Daoy (cell line): ENCODE measurements at regions not wholly inside any gene's neighbourhood (a gene's known extent, or its start where the extent isn't known, plus 50 kb on each side); places are given as distances from the start of the nearest gene placed in this dataset.

Experiments
- DNase-seq: peaks from one replicate; pipeline ENCODE4 v3.0.0-alpha.2; 2015; ENCODE audit warnings: low read depth

DNA sequence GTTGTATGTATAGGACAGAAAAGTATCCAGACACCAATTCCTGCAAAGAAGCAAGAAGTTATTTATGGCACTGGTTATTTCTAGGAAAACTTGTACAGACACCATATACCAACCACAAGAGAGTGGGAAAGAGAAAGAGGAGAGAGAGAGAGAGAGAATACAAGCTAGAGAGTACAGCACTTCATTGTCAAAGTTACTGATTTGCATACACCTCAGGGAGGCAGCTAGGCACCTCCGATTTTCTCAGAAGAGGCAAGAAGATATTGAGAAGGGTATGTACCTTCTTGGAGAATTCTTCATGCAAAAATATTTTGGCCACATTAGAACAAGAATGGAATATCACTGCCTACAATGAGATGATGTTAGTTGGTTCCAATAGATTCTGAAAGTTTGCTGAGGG lies 333.9 kb upstream of the PIK3C3 start:
- no peak for DNase-seq

DNA sequence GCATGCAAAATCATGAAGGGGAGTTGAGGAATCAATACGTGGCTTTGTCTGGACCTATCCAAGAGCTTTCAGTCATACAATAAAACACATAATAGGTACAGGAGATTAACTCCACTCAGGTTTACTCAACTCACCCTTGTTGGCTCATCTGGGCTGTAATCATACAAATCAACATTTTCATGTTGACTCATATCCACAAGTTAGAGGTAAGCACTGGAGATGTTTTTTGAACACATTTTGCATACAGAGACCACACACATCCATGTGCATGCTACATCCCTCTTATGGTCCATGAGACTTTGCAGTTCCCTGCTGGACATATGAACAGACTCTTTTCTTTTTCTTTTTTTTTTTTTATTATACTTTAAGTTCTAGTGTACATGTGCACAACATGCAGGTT lies 336.9 kb upstream of the PIK3C3 start:
- DNase-seq, result no peak

DNA sequence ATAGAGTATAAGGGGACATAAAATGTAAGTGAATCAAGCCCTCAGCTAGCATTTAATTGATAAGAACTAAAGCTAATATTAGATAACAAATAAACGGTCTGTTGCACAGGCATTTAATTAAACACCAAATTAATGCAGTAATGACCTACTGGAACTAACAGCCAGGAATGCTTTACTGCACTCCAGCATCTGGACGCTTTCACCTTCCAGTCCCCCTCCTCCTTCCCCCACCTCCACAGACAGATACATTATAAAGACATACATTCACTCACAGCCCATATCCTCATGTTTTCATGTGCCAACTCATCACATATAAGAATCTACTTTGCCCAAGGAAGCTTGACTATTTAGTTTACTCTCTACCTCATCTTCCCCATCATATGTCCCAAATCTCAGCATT lies 337.4 kb upstream of the PIK3C3 start:
- DNase-seq, result no peak

DNA sequence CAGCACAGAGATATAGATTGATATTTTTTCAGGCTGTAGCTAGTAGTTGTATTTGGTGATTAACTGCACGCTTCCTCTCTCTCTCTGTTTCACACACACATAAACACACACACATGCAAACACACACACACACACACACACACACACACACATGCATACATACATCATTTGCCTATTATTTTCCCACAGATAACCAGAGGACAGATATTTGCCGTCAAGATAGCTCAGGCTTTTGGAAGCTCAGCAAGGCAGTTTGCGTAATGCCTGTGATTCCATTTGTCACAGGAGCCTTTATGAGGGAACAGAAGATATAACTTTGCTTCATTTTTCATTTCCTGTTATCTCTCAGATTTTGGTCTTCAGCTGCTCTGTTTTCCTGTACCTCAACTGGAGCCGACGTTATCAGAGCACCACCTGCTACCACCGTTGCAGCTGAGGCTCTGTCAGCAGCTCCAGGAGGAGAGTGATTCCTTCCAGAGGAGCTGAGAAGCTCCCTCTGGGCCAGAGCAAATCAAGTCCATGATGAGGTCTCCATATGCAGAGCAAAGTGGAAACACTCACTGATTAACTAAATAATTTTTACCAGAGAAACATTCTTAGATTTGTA lies 341.9 kb upstream of the PIK3C3 start:
- DNase-seq, result no peak

DNA sequence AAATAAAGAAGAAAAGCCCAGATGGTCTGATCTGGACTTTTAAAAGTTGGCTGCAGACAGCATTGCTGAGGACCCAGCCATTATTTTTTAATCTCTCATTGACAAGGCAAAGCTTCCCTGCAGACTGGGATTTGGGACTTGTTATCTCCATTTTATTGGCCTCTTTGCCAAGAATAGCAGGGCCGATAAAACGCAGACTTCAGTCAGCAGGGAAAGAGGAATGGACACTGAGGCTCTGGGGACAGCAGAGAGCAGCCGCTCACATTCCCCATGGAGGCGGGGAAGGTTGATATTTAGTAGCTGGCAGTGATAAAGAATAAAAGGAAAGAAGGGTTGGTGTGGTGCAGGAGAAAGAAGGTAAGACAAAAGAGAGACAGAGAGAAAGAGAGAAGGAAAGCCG lies 350.1 kb upstream of the PIK3C3 start:
- no peak for DNase-seq

DNA sequence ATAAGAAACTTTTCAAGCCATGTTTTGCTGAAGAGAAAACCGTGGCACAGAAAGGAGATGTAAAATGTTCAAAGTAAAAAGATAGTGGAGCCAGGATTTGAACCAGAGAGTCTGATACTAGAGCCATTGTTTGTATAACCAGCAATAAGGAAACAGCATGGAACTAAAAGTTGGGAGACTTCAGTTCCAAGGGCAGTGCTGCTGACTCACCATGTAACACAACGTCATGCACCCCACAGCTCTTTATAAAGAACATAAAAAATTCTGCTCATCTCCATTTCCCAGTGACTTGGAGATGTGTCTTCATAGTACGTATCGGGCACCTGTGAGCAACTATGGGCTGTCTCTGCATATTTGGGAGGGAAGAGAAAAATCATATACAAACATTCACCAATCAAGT lies 353.0 kb upstream of the PIK3C3 start:
- DNase-seq, result no peak

DNA sequence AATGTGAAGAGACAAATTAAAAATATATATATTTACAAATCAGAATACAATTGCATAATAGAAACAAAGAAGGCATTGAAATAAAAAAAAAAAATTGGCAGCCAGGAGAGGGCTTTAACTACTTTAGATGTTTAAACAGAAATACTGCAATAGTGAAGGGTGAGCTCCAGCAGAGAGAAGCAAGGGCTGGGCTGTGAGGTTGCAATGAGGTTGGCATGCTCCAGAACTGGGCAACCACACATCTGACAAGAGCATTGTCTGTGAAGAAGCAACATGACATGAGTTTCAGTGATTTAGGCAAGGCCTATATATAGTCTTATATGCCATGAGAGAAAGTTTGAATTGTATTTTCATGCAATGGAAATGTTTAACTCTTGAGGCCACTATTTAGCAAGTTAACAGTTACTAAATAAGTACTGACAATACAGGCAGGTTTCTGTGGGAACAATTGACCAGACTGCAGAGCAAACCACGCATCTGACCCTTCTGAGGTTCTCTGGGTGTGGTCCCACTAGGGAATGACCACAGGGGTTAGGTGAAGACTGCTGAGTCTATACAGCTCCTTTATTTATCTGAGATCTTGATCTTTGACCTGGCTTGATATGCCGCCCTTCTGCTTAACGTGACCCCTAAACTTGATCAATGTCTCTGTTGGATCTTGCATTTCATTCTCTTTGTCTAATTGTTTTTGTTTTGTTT lies 354.2 kb upstream of the PIK3C3 start:
- DNase-seq, result no peak

DNA sequence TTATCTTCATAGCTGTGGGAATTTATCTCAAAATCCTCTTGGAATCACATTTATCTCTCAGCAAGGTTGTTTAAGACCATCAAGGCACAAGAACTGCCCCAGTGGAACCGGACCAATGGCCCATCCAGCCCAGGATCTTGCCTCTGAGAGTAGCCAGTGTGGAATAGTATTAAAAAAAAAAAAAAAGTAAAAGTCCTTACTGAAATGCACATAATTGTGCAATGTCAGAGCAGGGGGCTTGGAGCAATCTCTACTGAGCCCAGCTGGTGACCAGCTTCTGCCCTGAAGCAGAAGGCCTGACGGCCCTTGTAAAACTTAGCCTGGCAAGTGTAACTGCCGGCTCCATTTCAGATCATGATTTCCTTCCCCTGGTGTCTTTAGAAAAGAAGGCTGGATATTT lies 355.6 kb upstream of the PIK3C3 start:
- no peak for DNase-seq

DNA sequence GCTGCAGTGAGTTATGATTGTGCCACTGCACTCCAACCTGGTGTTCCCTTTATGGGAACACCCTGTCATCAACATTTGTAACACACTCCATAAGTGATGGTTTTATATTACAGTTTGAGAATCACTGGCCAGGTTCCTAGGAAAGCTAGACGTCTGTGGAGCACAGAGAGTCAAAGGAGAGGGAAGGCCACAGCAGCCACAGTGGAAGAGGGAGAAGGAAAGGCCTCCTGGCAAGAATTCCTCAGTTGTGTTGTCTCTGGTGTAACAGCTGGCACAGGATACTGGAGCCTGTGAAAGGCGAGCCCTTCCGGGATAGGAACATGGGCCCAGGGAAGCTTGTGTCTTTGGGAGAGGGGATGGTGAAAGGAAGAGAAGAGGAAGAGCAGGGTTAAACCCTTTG lies 360.5 kb upstream of the PIK3C3 start:
- no peak for DNase-seq

DNA sequence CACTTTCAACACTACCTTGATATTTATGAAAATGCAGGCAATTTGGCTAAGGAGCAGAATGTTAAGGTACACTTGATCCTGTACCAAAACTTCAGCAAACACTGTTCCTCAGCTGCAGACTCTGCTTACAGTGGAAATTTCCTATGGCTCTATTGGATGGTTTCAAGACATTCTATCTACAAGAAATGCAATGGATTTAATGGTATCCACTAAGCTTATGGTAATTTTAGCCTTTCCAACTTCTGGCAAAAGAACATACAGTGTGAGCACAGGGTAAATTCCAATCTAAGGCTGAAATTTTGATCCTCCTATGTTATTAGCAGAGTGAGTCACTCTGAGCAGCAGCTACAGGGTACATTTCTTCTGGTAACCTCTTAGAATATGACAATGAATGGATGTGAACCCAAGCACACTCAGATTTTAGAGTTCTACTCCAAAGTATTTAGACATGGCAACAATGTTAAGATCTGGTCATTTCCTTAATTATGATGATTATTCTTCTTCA lies 361.8 kb upstream of the PIK3C3 start:
- no peak for DNase-seq

DNA sequence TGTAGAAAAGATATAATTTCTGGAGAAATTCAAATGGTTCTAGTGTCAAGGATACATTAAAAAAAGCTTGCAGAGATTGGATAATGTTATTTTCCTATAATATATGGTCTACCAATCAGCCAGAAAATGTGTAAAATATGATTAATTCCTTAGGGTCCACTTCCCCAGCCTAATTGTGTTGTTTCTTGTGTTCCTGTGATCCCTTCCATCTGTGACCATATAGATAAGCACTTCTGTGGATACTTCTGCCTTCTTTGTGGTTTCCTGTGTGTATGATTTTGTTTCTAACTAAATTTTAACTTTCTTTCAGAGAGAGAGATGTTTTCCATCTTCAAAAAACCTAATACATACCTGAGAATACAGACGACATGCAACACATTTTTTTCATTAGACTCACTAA lies 367.1 kb upstream of the PIK3C3 start:
- no peak for DNase-seq

DNA sequence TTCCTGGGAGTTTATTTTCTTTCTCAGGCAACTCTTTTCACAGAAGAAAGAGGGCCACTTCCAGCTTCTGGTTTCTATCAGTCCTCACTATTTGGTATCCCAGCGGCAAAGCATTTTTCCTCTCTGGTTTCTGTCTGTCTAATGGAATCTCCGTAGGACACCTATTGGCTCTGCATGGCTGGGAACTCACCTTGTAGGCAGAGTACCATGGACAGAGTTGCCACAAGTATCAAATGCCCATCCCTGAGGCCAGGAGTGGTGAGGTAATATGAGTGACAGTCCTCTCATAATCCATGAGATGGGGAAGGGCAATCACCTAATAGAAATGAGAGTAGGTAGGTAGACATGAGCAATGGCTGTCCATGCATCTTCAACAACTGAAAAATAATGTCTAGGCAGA lies 369.5 kb upstream of the PIK3C3 start:
- DNase-seq, result no peak

DNA sequence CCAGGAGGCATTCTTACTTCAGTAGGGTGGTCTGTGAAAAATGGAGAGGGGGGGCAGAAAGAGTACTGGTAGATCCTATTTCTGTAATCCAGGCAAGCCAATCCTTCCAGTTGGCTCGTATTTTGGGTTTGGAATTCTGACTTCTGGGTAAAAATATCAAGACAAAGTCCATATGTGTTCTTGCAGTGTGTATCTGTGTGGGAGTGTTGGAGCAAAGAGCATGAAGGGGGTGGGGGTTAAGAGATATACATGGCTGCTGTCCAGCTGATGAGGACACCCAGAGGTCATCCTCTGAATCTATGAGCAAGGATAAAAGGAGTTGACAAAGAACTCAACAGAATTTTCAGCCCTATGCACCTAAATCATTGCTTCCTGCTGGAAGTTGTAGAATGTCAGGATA lies 375.8 kb upstream of the PIK3C3 start:
- no peak for DNase-seq

DNA sequence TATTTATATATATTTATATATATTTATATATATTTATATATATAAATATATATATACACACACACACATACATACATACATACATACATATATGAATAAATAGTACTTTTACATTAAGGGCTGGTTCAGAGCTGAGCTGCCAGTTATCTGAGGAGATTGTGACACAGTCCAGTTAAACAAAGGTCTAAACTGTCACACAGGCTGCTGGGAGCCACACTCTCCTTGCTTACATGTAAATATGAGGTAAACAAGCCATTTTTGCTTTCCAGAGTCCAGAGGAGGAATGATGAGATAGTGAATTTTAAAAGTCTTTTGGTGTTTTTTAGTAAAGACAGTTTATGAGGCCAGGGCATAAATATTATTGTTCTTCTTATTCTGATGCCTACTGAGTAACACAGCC lies 377.5 kb upstream of the PIK3C3 start:
- DNase-seq, result no peak

DNA sequence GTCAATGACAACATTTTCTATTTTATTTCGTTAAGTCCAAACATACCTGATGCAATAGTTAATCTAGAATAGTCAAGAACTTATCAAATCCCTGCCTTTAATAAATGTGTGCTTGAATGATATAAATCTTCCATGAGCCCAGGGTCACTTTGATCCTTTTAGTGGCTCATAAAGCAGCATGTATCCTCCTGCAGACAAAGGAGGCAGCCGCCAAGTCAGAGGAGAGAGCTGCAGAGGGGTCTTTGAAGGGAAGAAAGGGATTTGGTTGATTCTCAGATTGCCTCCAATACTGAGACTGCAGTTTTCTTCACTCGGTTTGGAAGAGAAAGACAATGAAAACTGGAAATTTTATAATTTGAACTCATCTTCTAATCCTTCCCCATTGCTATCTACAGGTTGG lies 378.4 kb upstream of the PIK3C3 start:
- DNase-seq, result no peak

DNA sequence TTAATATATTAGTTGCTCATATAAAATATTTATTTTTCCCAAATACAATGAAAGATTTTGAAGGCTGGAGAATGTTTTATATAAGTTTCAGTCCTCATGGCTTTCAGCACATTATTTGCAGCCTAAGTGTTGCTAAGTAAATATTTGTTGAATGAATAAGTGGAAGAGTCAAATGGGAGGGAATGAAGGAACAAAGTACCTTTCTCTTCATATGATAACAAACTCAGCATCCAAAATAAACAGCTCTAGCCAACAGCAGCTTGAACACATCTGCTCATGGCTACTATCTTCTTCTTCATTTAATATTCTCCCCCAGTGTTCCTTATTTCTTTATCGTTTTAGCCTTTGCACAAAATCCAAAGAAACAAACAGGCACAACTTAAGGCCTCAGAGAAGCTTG lies 385.2 kb upstream of the PIK3C3 start:
- no peak for DNase-seq

DNA sequence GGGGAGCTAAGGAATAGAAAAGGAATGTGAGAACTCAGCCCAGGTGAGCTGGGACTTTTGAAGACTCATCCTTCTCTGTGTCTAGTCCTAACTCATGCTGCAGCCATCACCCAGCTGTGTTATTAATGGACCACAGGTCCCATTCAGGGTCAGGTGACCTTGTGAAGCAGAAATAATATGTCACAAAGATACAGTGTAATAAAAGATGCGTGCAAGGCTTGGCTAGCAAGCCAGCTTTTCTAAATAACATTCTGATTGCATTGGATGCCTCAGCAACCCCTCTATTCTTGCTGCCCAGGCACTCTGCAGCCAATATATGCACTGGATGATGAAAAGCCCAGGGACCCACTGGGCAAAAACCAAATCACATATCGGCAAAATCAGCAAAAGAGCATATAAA lies 393.1 kb upstream of the PIK3C3 start:
- no peak for DNase-seq

DNA sequence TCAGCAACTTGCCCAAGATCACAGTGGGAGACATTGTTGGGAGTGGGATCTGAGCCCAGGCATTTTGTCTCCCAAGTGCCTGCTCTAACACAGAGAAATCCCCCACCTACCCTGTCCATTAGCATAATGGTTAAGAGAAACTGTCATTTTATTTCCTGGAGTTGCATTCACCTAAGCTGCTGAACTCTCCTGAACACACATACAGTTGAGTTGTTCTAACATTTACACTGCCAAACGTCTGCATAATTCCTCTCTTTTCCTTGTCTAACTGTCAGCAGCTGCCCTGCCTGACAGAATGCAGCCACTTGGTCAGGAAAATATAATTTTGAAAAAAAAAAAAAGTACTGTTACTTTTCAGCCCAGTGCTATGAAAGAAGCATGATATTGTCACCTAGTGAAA lies 396.3 kb upstream of the PIK3C3 start:
- no peak for DNase-seq

DNA sequence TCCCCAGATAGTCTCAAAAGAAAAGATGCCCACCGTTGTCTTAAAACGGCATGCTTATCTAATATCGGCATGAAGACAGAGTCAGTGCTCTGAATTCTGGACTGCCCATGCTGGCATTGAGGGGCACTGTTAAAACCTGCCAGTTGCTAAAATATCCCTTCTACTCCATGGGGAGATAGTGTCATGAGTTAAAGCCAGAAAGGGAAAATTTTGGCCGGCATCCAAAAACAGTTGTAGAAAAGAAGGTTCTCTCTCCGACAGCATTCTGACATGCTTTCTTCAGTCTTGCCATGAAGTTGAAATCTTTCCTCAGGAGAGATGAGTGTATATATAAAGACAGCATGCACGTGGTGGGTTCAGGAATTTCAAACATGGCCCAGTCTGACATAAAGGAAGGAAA lies 401.3 kb upstream of the PIK3C3 start:
- DNase-seq, result no peak

DNA sequence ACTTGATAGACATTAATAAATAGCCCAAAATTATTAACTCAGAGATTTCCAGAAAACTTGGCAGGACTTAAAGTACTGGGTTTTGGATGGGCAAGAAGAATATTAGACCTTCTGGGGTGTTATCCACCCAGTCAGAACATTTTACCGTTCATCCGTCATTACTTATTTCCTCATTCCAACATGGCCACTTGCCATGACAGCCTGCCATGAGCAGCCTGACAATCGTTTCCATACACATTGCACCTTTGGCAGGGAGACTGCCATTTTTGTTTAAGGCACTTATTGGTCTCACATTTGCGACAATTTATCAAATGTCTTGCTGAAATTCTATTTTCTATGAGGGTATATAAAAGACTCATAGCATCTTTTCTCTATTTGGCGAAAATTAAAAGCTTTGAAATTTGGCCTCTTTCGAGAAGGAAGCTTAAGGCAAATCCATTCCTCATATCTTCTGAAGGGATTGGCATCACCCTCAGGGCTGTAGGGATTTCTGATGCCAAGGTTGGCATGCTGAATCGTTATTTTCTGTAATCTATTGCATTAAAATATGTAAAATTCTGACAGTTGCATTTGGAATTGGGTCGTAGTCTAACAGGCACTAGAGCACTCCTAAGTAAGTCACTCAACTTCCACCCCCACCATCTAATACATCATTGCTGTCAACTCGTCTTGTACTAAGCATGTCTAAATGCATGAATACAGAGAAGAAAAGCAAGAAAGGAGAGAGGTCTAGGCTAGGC lies 406.3 kb upstream of the PIK3C3 start:
- DNase-seq, result no peak

DNA sequence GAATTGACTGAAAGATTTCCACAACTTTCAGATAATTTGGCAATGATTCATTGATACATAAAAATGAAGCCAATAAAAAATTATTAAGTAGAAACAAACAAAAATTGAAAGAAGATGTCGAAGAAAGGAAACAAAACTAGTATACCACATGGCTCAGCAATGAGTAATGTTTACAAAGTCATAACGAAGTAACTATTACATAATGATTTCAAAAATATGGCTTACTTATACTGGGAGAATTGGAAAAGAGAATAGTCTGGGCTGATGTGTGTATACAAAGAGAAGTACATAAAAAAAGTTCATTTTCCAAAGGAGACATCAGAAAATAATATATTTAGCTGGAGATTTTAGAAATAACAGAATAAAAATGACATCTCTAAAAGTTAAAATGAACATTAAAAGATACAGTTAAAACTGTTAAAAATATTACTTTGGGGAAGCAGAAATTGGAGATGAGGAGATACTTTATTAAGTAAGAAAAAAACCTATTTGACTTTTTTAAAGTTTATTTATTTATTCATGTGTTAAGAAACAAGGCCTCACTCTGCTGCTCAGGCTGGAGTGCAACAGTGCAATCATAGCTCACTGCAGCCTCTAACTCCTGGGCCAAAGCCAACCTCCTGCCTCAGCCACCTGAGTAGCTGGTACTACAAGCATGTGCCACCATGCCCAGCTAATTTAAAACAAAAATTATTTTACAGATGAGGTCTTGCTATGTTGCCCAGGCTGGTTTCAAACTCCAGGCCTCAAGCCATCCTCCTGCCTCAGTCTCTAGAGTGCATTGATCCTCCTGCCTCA lies 409.7 kb upstream of the PIK3C3 start:
- DNase-seq, result no peak

DNA sequence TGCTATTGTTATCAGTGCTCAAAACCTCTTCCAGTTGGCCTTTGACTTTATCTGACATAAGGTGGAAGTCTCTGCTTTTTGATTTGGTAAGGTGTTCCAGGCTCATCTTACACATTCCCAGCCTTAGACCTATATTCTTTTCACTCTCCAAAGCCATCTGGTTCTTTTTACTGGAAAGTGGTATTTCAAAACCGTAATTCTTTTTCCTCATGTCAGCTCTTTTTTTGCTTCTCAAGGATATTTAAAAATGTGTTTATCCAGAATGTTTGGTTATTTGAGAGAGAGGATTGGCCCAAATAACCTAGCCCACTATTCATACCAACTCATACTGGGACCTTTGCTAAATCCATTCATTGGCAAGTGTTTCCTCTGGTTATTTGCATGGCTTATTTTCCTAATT lies 411.2 kb upstream of the PIK3C3 start:
- DNase-seq, result no peak
